GM18873 (cell line): ENCODE measurements at regions not wholly inside any gene's neighbourhood (a gene's known extent, or its start where the extent isn't known, plus 50 kb on each side); places are given as distances from the start of the nearest gene placed in this dataset.

Experiments
- ATAC-seq: cut with Tn5 transposase; IDR thresholded peaks from one replicate; pipeline ENCODE4 v1.9.1; 2021; ENCODE audit warnings: mild to moderate bottlenecking, moderate library complexity, moderate number of reproducible peaks; ENCODE audit not compliant: unreplicated experiment, low FRiP score

DNA sequence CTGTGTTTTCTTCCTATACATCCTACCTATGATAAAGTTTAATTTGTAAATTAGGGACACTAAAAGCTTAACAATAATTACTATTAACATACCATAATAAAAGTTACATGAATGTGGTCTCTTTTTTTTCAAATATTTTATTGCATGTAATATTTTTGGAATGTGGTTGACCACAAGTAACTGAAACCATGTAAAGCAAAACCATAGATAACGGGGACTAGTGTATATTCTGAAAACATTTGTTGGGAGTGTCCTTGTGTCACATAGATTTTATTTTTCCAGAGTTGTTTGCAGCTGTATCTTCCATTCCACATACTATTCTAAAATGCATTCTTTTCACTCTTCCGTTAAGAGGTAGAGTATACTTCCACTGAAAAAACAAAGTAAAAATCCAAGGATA, 200.4 kb downstream of the KIF18A start:
- no peak for ATAC-seq

DNA sequence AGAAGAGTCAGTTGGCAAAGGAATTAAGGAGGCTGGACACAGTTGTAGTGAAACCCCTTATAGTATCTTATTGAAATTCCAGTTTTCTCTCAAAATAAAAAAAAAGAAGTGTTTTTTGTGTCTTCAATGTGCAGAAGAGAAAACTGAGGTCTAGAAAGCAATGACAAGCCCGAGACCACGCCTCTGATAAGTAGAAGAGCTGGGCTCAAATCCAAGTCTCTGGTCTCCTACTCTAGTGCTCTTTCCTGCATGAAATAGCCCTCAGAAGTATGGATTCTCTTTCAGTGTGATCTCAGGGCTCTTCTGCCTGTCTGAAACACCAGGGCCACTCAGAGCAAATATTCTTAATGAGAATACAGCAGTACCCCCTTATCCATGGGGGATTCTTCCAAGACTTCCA, 200.9 kb downstream of the KIF18A start:
- no peak for ATAC-seq

GRCh38 chr11:27904358-27905055, 203.4 kb downstream of the KIF18A start:
- no peak for ATAC-seq

- ATAC-seq, result no peak
These were observed 202.8 kb upstream of the BDNF start for GRCh38 chr11:27902981-27903624.

DNA sequence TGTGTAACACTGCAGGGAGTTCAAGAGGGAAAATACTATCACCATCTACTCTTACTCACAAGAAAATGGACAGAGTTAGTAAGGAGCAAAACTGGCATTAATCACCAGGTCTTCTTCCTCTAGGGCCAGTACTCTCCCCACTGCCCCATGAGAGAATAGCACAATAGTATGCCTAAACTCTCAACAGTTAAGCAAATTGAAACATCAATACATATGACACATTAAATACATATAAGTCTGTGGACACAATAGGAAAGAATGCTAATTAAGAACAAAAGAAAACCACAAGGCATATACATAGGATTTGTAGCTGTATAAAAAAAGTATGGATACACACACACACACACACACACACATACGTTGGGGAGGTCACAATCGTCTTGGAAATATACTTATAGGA, 197.9 kb upstream of the BDNF start:
- ATAC-seq, result no peak

- no peak for ATAC-seq
These were observed 195.8 kb upstream of the BDNF start for GRCh38 chr11:27896096-27896495.

GRCh38 chr11:27894552-27894951, 194.3 kb upstream of the BDNF start:
- ATAC-seq, result no peak

DNA sequence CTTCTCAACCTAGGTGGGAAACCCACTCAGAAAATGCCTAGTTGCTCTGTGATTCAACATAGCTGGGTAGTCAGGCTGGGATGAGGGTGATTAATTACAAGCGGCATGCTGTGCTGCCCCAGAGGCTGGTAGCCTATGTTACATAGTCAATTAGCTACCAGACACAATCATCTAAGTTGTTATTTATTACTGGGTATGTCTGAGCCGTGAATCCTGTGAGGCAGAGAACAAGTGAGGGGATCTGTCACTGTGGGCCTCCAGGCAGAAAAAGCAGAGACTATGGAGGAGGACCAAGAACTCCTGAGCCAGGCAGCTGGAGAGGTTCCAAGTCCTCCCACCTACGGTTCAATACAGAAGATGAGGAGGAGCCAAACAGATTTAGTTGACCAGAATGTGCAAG, 186.6 kb upstream of the BDNF start:
- ATAC-seq, result no peak

- peak; percentile 76 for ATAC-seq
These were observed 181.9 kb upstream of the BDNF start for GRCh38 chr11:27882066-27882697.

GRCh38 chr11:27875831-27876775, 175.8 kb upstream of the BDNF start:
- no peak for ATAC-seq

- ATAC-seq, result no peak
These were observed 175.0 kb upstream of the BDNF start for GRCh38 chr11:27874998-27875830.

- ATAC-seq, result no peak
These were observed 173.4 kb upstream of the BDNF start for GRCh38 chr11:27873664-27874063.

- no peak for ATAC-seq
These were observed 170.8 kb upstream of the BDNF start for GRCh38 chr11:27871056-27871455.

- ATAC-seq, result no peak
These were observed 169.4 kb upstream of the BDNF start for GRCh38 chr11:27869701-27870100.

- ATAC-seq, result no peak
These were observed 168.5 kb upstream of the BDNF start for GRCh38 chr11:27868709-27869108.

DNA sequence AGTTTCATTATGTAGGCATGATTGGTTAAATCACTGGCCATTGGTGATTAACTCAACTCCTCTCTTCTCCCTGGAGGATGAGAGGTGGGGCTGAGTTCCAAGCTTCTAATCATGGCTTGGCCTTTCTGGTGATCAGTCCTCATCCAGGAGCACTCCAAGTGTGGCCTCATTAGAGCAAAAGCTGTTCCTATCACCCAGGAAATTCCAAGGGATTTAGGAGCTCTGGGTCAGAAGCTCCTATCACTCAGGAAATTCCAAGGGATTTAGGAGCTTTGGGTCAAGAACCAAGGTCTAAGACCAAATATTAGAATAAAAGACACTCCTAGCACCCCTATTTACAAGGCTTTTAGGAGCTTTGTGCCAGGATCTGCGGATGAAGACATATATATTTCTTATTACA, 168.0 kb upstream of the BDNF start:
- ATAC-seq, result no peak

GRCh38 chr11:27865105-27865504, 164.8 kb upstream of the BDNF start:
- ATAC-seq, result no peak

DNA sequence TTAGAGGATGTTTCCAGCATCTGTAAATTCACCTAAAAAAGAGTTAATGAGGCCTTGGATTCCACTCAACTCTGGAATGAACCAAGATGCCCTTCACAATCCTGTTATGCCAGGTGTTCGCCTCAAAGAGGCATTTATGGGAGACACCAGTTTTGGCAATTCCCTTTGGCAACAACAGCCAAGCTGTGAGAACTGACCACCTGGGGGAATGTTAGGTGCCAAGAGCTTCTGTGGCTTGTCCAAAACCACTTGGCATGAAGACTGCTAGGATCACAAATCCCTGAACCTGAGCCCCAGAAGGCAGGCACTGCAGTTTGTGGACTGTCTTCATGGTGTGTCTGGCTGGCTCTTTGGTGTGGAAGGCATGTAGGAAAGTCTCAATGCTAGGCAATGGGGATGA, 164.4 kb upstream of the BDNF start:
- ATAC-seq, result no peak

- ATAC-seq, result no peak
These were observed 163.8 kb upstream of the BDNF start for GRCh38 chr11:27864091-27864491.

DNA sequence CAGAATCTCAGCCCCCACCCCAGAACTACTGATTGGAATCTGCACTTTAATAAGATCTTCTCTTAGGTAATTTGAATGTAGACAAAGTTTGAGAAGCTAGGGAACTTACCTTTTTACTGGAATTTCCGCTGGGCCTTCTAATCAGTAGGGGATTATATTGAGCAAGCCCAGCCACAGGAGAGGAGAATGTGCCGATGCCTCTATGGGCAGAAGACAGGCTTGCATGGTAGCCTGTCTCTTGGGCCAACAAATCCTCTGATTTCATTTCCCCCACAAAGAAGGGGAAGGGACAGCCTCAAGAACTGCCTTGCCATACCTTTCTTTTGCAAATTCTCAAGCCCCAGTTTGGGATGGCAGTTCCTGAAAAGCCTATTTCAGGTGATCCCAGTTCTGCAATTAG, 163.4 kb upstream of the BDNF start:
- no peak for ATAC-seq
